Activated CD8-positive, alpha-beta T cell treated with anti-CD3 and anti-CD28 coated beads, Interleukin-2, amount 10 ng/mL, durations not matched to agents 7 days and 5 days (primary cell): ENCODE measurements at regions not wholly inside any gene's neighbourhood (a gene's known extent, or its start where the extent isn't known, plus 50 kb on each side); places are given as distances from the start of the nearest gene placed in this dataset.

ENCODE experiments used
- ATAC-seq: fragments of 150-1000 bp; cut with Tn5 transposase; one replicate; pipeline ENCODE4 v1.10.0; 2021; ENCODE audit warnings: moderate library complexity
- CTCF ChIA-PET: fragments of 350-600 bp; sonication (Branson Sonifier 250); formaldehyde crosslinking; loops from one replicate; lab custom pipeline; 2021; ENCODE audit warnings: antibody characterized with exemption; lab: Charles Lee
- POLR2A ChIA-PET: fragments of 350-600 bp; sonication (Branson Sonifier 250); formaldehyde crosslinking; loops from one replicate; lab custom pipeline; 2021; ENCODE audit warnings: antibody characterized with exemption; lab: Charles Lee
- DNase-seq: peaks from one replicate; pipeline ENCODE4 v3.0.0-alpha.2; 2020
- H3K27ac Mint-ChIP-seq: one replicate; pipeline ENCODE4 v1.8.0; 2021; ENCODE audit warnings: mild to moderate bottlenecking, mixed read lengths
- H3K27me3 Mint-ChIP-seq: one replicate; pipeline ENCODE4 v1.8.0; 2021; ENCODE audit warnings: low read depth, mixed read lengths
- H3K36me3 Mint-ChIP-seq: one replicate; pipeline ENCODE4 v1.8.0; 2021; ENCODE audit warnings: low read depth, mixed read lengths
- H3K4me1 Mint-ChIP-seq: one replicate; pipeline ENCODE4 v1.8.0; 2021; ENCODE audit warnings: low read depth, mixed read lengths
- H3K4me3 Mint-ChIP-seq: one replicate; pipeline ENCODE4 v1.8.0; 2021; ENCODE audit warnings: mild to moderate bottlenecking, mixed read lengths
- H3K9me3 Mint-ChIP-seq: one replicate; pipeline ENCODE4 v1.8.0; 2022; ENCODE audit warnings: mixed read lengths; ENCODE audit not compliant: insufficient read depth

DNA sequence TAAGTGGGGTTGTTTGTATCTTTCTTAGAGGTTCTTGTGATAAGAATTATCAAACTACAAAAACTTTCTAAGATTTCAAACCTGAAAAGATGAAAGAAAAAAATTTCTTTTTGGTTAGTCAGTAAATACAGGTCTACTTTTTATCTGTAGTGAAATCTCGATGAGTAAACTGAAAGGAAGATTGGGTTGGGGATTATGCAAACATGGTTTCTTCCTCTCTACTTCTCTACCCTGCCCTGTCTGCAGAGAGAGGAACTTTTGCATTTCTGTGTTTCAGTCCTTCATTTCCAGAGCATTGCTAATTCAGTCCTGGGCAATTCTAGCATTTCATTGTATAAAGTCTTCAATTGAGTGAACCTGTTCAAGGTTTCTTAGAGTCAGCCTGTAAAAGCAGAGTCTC, 51.6 kb upstream of the IL2 start:
- Mint-ChIP-seq H3K4me3 (no peak overlapping the region), H3K9me3 (no peaks in the 10 kb centered on the region), H3K4me1 (peaks cover 28% of the 10 kb centered on the region), H3K27ac (no peak overlapping the region), H3K36me3 (no peaks in the 10 kb centered on the region), H3K27me3 (peaks cover 2% of the 10 kb centered on the region)
- ATAC-seq: no peak
- CTCF ChIA-PET: no interaction called here
- POLR2A ChIA-PET: no interaction called here
- DNase-seq: no peak
